ENCODE measurements at regions not wholly inside any gene's neighbourhood (a gene's known extent, or its start where the extent isn't known, plus 50 kb on each side); places are given as distances from the start of the nearest gene placed in this dataset.
"Not testable (repeated sequence)": the region's sequence is repeated elsewhere in the genome, so short reads cannot be mapped to it uniquely, and the experiment has no call there.

DNA sequence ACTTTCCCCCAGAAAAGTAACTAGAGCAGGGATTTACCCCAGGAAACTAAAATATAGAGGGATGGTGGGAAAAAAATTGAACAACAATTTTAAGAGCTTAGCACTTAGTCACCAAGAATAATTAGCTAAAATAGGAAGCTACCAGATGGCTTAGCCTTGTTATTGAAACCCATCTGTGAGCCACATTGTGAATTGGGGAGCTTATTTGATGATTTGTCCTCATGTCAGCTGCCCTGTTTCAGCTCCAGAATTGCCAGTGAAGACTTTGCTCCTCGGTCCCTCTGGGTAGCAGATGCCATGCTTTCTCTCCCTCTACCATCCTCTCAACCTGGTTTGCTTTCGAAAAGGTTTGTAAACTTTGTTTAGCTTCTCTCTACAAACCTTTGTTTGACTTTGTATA, 67.7 kb upstream of the PTHLH start:
- DNase-seq (ENCODE audit: low read depth): no peak
- TF ChIP-seq POLR2A (IDR thresholded peaks at IDR 0.05; ENCODE audit: extremely low read depth, insufficient read length) (no peak), CTCF (IDR thresholded peaks at IDR 0.05; ENCODE audit: low read depth, low read length) (no peak), MYC (IDR thresholded peaks at IDR 0.05; ENCODE audit: low read depth, low read length) (no peak)
- TF ChIP-seq, protein P1, sequence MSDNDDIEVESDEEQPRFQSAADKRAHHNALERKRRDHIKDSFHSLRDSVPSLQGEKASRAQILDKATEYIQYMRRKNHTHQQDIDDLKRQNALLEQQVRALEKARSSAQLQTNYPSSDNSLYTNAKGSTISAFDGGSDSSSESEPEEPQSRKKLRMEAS (IDR thresholded peaks at IDR 0.05; ENCODE audit: low read depth, low read length): no peak
- H3K4me3 ChIP-seq (ENCODE audit: low read depth, low read length): no peak overlapping the region

GRCh38 chr12:28046600-28046999, 74.1 kb upstream of the PTHLH start:
- DNase-seq (ENCODE audit: low read depth): not testable (repeated sequence)

GRCh38 chr12:28050606-28051005, 78.1 kb upstream of the PTHLH start:
- no peak overlapping the region for H3K4me3 ChIP-seq (ENCODE audit: low read depth, low read length)
- no peak for TF ChIP-seq MYC (IDR thresholded peaks at IDR 0.05; ENCODE audit: low read depth, low read length)
- no peak for TF ChIP-seq POLR2A (IDR thresholded peaks at IDR 0.05; ENCODE audit: extremely low read depth, insufficient read length)
- no peak for TF ChIP-seq CTCF (IDR thresholded peaks at IDR 0.05; ENCODE audit: low read depth, low read length)
- TF ChIP-seq, protein P1 (IDR thresholded peaks at IDR 0.05; ENCODE audit: low read depth, low read length): no peak
- DNase-seq (ENCODE audit: low read depth): no peak

More at GRCh38 chr12:28046600-28046999, 74.1 kb upstream of the PTHLH start:
- not testable (repeated sequence) for H3K4me3 ChIP-seq (ENCODE audit: low read depth, low read length)

GRCh38 chr12:28051516-28052354, 79.2 kb upstream of the PTHLH start:
- TF ChIP-seq MYC (IDR thresholded peaks at IDR 0.05; ENCODE audit: low read depth, low read length) (no peak), CTCF (IDR thresholded peaks at IDR 0.05; ENCODE audit: low read depth, low read length) (no peak), POLR2A (IDR thresholded peaks at IDR 0.05; ENCODE audit: extremely low read depth, insufficient read length) (no peak)
- TF ChIP-seq, protein P1 (IDR thresholded peaks at IDR 0.05; ENCODE audit: low read depth, low read length): no peak
- DNase-seq (ENCODE audit: low read depth): no peak

DNA sequence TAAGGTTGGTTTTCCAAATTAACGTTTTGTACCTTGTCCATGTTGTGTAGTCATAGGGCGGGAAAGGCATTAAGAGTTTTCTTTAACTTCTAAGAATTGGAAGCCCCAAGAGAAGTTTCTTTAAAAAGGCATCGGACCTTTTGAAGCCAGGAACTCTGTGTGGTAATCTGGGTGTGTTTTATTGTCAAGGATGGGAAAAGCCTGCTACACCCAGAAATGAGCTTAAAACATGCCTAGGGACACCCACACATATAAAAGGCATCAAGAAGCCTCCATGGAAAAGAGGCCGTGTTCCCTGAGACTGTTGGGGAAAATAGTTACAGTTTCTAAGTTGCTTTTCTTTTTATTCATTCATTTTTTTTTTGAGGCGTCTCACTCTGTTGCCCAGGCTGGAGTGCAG, 81.0 kb upstream of the PTHLH start:
- DNase-seq (ENCODE audit: low read depth): no peak
- H3K4me3 ChIP-seq (ENCODE audit: low read depth, low read length): no peak overlapping the region
- TF ChIP-seq POLR2A (IDR thresholded peaks at IDR 0.05; ENCODE audit: extremely low read depth, insufficient read length): no peak
- TF ChIP-seq, protein P1 (IDR thresholded peaks at IDR 0.05; ENCODE audit: low read depth, low read length): no peak
- no peak for TF ChIP-seq MYC (IDR thresholded peaks at IDR 0.05; ENCODE audit: low read depth, low read length)
- no peak for TF ChIP-seq CTCF (IDR thresholded peaks at IDR 0.05; ENCODE audit: low read depth, low read length)

More at GRCh38 chr12:28051516-28052354, 79.2 kb upstream of the PTHLH start:
- no peak overlapping the region for H3K4me3 ChIP-seq (ENCODE audit: low read depth, low read length)

- DNase-seq (ENCODE audit: low read depth): no peak
Observed at GRCh38 chr12:28054583-28054982, 82.0 kb upstream of the PTHLH start.

More at GRCh38 chr12:28054583-28054982, 82.0 kb upstream of the PTHLH start:
- no peak overlapping the region for H3K4me3 ChIP-seq (ENCODE audit: low read depth, low read length)
- no peak for TF ChIP-seq MYC (IDR thresholded peaks at IDR 0.05; ENCODE audit: low read depth, low read length)
- TF ChIP-seq, protein P1 (IDR thresholded peaks at IDR 0.05; ENCODE audit: low read depth, low read length): no peak
- no peak for TF ChIP-seq POLR2A (IDR thresholded peaks at IDR 0.05; ENCODE audit: extremely low read depth, insufficient read length)
- TF ChIP-seq CTCF (IDR thresholded peaks at IDR 0.05; ENCODE audit: low read depth, low read length): no peak
